Kidney (tissue), 13 donors: ENCODE measurements at regions not wholly inside any gene's neighbourhood (a gene's known extent, or its start where the extent isn't known, plus 50 kb on each side); places are given as distances from the start of the nearest gene placed in this dataset.

ENCODE experiments used
- DNase-seq, 5 donors: peaks; one replicate each; pipeline ENCODE4 v3.0.0-alpha.2; 2013 to 2020
- FAIRE-seq: peaks from 2 replicates; lab custom pipeline; 2012; peaks lifted over from hg19 to GRCh38; lab: Jason Lieb, UNC
- H3K27ac ChIP-seq, 2 donors: one replicate each; pipeline ENCODE4 v1.7.0; 2013; ENCODE audit warnings: low read depth in 2 of 2, low read length in 2 of 2, inconsistent platforms in 1 of 2
- H3K27me3 ChIP-seq: one replicate; pipeline ENCODE4 v1.7.1; 2013; ENCODE audit warnings: low read length, inconsistent platforms; ENCODE audit not compliant: control insufficient read depth, insufficient read depth
- H3K36me3 ChIP-seq, 3 donors: one replicate each; pipeline versions ENCODE4 v1.7.0 to v1.7.1; 2013; ENCODE audit warnings: low read length in 3 of 3, control low read depth in 1 of 3, inconsistent platforms in 1 of 3; ENCODE audit not compliant: insufficient read depth in 3 of 3, control insufficient read depth in 2 of 3
- H3K4me1 ChIP-seq, 3 donors: one replicate each; pipeline versions ENCODE4 v1.7.0 to v1.7.1; 2013; ENCODE audit warnings: low read length in 3 of 3, inconsistent platforms in 1 of 3, low read depth in 1 of 3; ENCODE audit not compliant: control insufficient read depth in 2 of 3, insufficient read depth in 2 of 3
- H3K4me3 ChIP-seq, 3 donors: one replicate each; pipeline versions ENCODE4 v1.7.0 to v1.8.1; 2013; ENCODE audit warnings: low read length in 3 of 3, control low read depth in 1 of 3, inconsistent platforms in 1 of 3
- H3K9ac ChIP-seq, 3 donors: one replicate each; pipeline versions ENCODE4 v1.7.0 to v1.7.1; 2013; ENCODE audit warnings: low read length in 3 of 3, control low read depth in 1 of 3, inconsistent platforms in 1 of 3
- H3K9me3 ChIP-seq, 3 donors: one replicate each; pipeline versions ENCODE4 v1.7.0 to v1.7.1; 2013; ENCODE audit warnings: low read length in 3 of 3, control low read depth in 1 of 3, inconsistent platforms in 1 of 3; ENCODE audit not compliant: control insufficient read depth in 2 of 3, insufficient read depth in 1 of 3
- CTCF ChIP-seq: IDR thresholded peaks from 3 replicates; pipeline ENCODE4 v1.5.1; 2012; ENCODE audit warnings: mild to moderate bottlenecking, moderate library complexity, borderline replicate concordance; ENCODE audit not compliant: insufficient read depth; ENCODE audit errors: extremely low read depth
- intact Hi-C: fragments of 100-400 bp; cut with DNase I; formaldehyde crosslinking; loops from one replicate; pipeline ENCODE4 v1.11.1; 2022
- donor health status: control.
- donor health status: control.
- donor health status: control.
- donor health status: control.
- donor health status: control.
- donor health status: DM: yes; HTN: yes; CAD: no.
- donor health status: Normal renal cell carcinoma (clear cell type).

- Histone ChIP-seq H3K36me3 (no peaks in the 10 kb centered on the region), H3K4me3 (no peak overlapping the region), H3K4me1 (no peaks in the 10 kb centered on the region), H3K27me3 (no peaks in the 10 kb centered on the region), H3K9ac (no peak overlapping the region), H3K9me3 (no peaks in the 10 kb centered on the region), H3K27ac (no peak overlapping the region)
- FAIRE-seq (no peak), DNase-seq (peak in 1 of 5 donors; percentile 5)
- intact Hi-C loops, result no loop called here
- TF ChIP-seq CTCF, result no peak
Measured at GRCh38 chr18:72940986-72941385, 73.2 kb upstream of the NETO1 start.

GRCh38 chr18:72940509-72940908 is 72.7 kb upstream of the NETO1 start:
- intact Hi-C loops, result no loop called here
- no peak overlapping the region for H3K4me3 ChIP-seq
- H3K27ac ChIP-seq, result no peak overlapping the region
- DNase-seq (no peak), FAIRE-seq (no peak)
- no peaks in the 10 kb centered on the region for H3K36me3 ChIP-seq
- H3K27me3 ChIP-seq, result no peaks in the 10 kb centered on the region
- no peak overlapping the region for H3K9ac ChIP-seq
- H3K9me3 ChIP-seq, result no peaks in the 10 kb centered on the region
- no peak for TF ChIP-seq CTCF
- H3K4me1 ChIP-seq, result no peaks in the 10 kb centered on the region

GRCh38 chr18:72935744-72936143 is 68.0 kb upstream of the NETO1 start:
- Histone ChIP-seq H3K36me3 (no peaks in the 10 kb centered on the region), H3K27ac (no peak overlapping the region), H3K4me3 (no peak overlapping the region), H3K27me3 (no peaks in the 10 kb centered on the region), H3K9ac (no peak overlapping the region), H3K9me3 (no peaks in the 10 kb centered on the region), H3K4me1 (no peaks in the 10 kb centered on the region)
- TF ChIP-seq CTCF, result no peak
- intact Hi-C loops, result no loop called here
- no peak for FAIRE-seq
- DNase-seq, result no peak

- Histone ChIP-seq H3K36me3 (no peaks in the 10 kb centered on the region), H3K9ac (no peak overlapping the region), H3K27ac (no peak overlapping the region), H3K4me3 (no peak overlapping the region), H3K4me1 (no peaks in the 10 kb centered on the region), H3K27me3 (no peaks in the 10 kb centered on the region), H3K9me3 (no peaks in the 10 kb centered on the region)
- no peak for TF ChIP-seq CTCF
- DNase-seq (no peak), FAIRE-seq (no peak)
- intact Hi-C loops, result no loop called here
Measured at GRCh38 chr18:72922895-72923294, 55.1 kb upstream of the NETO1 start.
